Kidney capillary endothelial cell (primary cell): ENCODE measurements at regions not wholly inside any gene's neighbourhood (a gene's known extent, or its start where the extent isn't known, plus 50 kb on each side); places are given as distances from the start of the nearest gene placed in this dataset.

Experiments used
- DNase-seq: peaks from one replicate; pipeline ENCODE4 v3.0.0-alpha.2; 2018; ENCODE audit warnings: low spot score

- DNase-seq = no peak
Observed at GRCh38 chr7:142409471-142409870, 151.6 kb upstream of the PRSS58 start.

DNA sequence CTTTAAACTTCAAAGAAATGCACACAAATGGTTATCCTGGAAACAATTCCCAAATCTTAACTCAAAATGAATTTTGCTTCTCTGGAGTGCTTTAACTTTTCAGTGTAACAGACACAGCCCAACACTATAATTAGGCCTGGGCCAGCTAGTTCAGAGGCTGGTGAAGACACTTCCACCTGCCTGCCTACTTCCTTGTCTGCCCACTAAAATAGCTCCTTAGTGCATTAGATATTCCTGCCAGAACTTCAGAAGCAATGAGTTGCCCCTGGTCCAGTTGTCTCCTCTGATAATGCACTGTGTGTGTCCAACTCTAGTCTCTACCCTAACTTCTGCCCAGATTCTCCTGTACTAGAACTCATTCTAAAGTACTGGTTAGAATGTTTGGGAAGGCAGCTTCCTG lies 150.9 kb upstream of the PRSS58 start:
- DNase-seq = no peak

DNA sequence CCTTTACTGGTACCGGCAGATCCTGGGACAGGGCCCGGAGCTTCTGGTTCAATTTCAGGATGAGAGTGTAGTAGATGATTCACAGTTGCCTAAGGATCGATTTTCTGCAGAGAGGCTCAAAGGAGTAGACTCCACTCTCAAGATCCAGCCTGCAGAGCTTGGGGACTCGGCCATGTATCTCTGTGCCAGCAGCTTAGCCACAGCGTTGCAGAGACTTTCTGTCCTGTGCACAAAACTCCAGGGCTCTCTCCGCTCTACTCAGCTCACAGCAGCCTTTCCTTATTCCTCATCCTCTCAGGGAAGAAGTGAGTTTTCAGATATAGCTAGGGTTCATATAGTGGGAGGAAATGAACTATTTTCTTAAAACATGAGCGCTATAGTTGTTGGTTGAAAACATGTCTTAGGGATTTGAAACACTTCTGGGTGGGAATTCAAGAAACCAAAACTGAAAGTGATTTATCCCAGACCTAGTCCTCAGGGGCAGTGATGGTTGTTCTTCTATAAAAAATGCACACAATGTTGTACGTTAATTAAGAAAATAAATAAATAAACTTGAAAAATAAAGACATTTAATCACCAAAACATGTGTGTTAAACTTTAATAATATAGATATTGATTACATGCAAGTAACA lies 150.2 kb upstream of the PRSS58 start:
- no peak for DNase-seq

DNA sequence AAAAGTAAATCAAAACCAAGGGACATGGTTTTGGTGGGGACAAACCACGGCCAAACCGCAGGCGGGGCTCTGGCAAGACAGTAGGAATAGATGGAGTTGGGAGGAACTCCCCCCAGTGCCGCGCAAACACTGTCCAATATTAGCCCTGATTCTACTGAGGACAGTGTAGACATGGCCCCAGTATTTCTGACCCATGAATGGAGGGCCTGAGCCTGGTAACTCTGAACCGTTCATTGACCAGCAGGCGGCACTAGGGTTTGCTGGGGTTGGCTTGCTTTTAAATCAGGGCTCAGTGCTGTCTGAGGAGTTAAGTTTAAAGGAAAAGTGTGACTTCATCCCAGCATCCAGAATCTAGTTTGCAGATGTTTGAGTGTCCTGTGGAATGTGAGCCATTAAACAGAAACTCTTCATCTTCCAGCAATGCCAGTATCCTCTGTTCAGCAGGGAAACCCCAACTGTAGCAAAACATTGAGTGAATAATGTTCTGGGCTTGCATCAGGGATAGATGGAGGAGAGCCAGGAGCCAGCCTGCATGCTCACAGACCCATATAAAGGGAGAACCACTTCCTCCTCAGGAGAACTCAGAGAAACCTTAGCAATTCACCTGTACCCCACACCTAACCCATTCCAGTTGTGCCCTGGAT lies 147.4 kb upstream of the PRSS58 start:
- DNase-seq = no peak

GRCh38 chr7:142401951-142402350 lies 144.1 kb upstream of the PRSS58 start:
- DNase-seq = no peak

GRCh38 chr7:142400042-142400533 lies 142.2 kb upstream of the PRSS58 start:
- DNase-seq = no peak

DNA sequence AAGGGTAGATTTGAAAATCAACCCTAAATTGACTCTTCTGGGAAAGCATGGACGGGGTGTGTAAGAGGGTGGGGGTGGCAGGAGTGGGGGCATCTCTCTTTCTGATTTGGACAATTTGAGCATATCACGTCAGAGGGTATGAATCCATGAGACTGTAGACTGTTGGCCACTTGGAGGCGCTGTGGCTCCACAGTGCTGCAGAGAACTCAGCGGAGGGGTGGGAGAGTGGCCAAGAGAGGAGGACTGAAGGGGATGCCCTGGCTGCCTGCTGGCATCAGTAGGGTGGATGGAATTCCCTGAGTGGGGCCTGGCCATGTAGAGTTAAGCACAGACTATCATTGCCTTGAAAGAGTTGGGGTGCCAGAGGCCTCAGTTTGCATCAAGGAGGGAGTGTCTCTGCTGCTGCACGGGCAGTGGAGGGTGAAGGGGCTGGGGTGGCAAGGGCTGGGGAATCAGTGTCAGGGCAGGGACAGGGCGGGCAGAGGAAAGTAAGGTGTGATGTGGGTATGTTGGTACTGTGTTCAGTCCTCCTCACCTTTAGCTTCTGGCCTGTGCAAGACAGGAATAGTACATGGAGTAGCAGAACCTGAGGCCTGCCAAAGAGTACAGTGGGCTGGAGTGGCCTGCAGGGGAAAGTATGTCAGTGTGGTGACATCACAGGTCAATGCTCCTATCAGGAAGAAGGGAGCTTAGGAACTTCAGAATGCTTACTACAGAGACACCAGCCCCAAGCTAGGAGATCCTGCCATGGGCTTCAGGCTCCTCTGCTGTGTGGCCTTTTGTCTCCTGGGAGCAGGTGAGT lies 133.5 kb upstream of the PRSS58 start:
- DNase-seq = no peak

DNA sequence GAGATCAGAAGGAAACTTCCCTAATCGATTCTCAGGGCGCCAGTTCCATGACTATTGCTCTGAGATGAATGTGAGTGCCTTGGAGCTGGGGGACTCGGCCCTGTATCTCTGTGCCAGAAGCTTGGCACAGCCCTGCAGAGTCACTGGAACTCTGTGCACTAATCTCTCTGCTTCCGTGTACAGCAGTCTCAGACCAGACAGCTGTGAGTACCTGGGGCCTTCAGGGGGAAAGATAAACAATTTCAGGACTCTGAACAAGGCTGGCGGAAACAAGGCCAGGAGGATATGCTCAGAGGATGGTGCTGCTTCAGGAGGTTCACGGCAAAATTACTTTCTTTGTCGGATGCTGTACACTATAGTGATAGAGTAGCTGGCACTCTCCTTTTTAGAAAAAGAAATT lies 131.7 kb upstream of the PRSS58 start:
- no peak for DNase-seq

DNA sequence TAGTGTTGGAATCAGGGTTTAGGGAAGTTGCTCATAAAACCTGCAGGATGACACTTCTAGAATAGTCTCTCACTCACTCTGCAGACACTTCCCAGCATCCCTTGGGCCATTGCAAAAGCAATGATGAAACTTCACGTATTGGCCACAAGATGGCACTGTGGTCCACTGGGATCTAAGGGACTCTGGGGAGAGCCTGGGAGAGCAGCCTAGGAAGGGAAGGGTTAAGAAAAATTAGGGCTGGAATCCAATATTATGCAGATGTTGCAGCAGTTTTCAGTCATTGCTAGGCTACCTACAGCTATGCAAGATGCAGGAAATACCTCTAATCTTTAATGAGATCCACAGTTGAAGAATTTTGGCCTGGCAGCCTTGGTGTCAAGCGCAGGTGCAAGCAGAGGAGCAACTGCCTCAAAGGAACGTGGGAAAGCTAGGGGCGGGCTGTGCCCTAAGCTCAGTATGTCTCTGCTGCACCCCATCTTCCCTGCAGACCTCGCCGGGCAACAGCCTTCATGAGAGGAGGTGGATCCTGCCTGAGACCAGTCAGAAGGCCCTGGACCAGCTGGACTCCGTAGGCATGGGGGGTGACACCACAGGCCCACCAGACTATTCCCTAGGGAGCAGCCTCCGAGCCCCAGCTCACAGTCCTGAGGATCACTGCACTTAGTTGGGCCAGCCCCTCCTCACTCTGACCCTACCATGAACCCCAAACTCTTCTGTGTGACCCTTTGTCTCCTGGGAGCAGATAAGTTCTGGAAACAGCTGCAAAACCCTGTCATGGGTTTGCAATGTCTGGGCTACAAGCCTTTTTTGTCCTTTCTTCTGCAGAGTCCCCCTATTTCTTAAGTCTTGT lies 127.9 kb upstream of the PRSS58 start:
- peak; percentile 69 for DNase-seq

DNA sequence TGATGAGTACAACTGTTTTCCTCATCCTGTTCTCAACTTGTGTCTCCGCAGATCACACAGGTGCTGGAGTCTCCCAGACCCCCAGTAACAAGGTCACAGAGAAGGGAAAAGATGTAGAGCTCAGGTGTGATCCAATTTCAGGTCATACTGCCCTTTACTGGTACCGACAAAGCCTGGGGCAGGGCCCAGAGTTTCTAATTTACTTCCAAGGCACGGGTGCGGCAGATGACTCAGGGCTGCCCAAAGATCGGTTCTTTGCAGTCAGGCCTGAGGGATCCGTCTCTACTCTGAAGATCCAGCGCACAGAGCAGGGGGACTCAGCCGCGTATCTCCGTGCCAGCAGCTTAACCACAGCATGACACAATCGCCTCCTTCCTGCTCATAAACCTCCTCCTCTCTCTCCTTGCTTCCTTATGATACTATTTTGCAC lies 126.7 kb upstream of the PRSS58 start:
- no peak for DNase-seq

DNA sequence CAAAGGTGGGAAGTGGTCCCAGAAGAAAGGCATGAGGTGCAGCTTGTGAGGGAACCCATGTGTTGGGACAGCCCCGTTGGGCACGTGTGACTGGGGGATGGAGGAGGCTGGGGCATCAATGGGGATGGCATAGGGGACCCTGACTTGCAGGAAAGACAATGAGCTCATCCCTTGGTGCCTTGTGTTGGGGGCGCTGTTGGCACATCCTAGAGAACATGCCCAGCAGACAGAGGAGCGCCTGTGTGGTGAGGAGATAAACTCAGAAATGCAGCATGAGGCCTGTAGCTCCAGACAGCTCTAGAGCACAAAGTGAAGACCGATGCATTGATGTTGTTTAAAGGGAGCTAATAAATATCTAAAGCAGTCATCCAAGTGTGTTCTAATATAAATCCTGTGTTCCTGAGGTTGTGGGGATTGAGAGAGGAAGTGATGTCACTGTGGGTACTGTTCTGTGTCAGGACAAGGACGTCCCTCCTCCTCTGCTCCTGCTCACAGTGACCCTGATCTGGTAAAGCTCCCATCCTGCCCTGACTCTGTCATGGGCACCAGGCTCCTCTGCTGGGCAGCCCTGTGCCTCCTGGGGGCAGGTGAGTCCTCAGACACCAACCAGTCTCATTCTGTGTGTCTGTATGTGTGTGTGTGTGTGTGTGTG lies 126.1 kb upstream of the PRSS58 start:
- no peak for DNase-seq

DNA sequence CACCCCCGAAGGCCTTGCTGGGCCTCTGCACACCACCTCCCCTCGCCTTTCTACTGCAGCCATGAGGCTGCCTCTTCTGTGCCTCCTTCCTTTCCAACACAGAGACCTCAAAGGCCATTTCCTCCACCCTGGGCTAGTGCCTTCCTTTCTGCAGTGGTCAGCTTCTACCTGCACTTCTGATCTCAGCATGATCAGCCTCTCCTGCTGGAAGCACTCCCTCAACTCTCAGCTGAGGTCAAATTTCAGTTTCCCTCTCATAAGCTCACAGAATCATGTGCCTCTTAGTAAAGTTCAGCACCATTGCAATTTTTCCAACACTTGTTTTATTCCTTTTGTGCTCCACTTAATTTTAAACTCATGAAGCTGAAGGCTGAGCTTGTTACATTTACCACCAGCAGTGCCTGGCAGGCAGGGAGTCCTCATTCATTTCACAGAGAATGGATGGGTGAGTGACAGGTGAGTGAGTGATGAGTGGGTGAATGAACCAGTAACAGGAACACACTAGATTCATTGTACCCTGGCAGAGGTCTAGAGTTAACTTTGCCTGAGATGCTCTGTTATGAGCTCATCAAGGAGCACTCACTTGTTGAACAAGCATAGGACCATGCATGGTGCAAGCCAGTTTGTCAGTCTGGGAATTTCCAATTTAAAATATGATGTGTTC lies 124.0 kb upstream of the PRSS58 start:
- DNase-seq = no peak

DNA sequence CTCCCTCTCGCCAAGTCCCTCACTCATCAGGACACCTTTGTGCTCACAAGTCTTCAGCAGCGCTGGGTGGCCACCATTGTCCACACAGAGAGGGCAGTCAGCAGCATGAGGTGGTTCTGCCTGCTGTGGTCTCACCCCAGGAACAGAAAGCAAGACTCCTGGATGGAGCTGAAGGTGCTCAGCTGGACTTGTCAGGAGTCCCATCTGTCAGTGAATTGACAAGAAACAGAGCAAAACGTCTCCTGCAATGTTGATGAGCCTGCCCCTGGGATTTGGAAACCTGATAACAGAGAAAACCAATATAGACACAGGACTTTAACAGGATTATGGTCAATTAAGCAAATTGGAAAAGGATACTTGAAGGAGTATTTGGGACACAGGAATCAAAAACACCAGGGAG lies 122.2 kb upstream of the PRSS58 start:
- DNase-seq = no peak

GRCh38 chr7:142379201-142379885 lies 121.5 kb upstream of the PRSS58 start:
- no peak for DNase-seq

DNA sequence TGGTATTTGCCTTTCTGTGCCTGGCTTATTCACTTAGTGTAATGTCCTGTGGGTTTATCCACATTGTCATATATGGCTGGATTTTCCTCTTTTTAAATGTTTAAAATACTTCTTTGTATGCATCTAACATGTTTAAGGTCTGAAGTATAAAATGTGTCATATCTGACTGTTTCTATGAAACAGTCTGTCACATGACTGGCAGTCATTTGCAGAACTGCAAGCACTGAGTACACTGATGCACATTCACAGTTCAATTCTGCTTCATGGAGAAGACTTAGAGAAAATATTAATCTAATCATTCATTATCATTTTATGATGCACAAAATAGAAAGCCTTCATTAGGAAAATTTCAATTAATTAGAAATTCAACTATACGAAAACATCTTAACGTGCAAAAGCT lies 119.7 kb upstream of the PRSS58 start:
- no peak for DNase-seq

DNA sequence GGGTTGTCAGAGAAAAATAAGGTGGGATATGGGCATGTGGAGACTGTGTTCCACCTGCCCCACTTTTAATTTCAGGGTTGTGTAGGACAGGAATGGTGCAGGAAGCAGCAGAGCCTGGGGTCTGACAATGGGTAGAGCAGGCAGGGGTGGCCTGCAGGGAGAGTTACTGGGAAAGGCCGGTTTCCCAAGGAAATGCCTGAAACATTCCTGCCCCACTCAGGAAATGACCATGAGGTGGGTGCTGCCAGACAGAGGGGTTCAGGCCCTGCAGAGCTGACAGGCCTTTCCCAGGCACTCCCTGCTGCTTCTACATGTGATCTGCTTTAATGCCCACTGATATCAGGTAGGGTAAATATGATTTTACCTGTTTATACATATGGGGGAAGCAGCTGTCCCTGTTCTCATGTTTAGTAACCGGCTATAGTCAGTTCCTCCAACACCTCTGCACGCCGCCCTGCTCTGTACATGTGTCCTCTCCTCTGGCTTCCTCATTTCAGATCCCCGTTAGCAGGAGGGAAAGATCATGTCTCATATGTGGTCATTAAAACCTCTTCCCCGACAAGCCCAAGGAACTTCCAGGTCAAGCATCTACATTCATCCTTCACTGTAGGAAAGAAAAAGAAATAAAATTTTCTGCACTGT lies 118.6 kb upstream of the PRSS58 start:
- peak; percentile 49 for DNase-seq

GRCh38 chr7:142375710-142376313 lies 118.0 kb upstream of the PRSS58 start:
- DNase-seq = no peak

- no peak for DNase-seq
Observed at GRCh38 chr7:142372727-142373126, 114.9 kb upstream of the PRSS58 start.

DNA sequence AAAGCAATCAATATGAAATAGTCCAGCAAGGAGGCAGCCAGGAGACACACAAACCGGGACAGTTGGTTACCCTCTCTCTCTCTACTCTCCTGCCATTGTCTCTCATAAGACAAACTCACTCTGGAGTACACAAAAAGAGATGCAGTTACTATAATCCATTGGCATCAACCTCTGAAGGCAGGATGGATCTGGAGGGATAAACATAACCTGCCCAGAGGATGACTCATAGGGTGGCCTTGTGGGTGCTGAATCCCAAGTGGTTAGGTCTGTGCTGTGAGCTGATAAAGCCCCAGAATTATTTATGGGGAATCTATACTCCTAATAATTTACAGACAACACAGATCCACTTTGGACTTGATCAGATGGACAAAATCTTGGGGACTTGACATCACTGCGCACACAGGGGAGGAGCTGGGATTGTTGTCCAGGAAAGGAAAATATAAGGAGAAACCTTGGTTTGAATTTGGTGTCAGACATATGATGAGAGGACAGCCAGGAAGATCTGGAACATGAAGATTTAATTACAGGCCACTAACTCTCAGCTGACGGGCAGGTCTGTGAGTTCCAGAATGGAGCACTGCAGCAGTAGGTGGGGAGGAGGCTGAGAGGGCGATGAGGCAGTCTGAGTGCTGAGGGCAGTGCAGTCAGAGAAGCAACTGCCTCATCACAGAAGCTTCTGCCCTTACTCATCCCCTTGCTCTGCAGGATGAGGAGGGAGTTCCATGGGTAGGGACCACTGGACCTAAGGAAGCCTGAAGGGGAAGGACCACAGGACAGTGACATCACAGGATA lies 113.9 kb upstream of the PRSS58 start:
- DNase-seq = no peak
